ENCODE measurements at regions not wholly inside any gene's neighbourhood (a gene's known extent, or its start where the extent isn't known, plus 50 kb on each side); places are given as distances from the start of the nearest gene placed in this dataset.

- intact Hi-C loops (cut with DNase I) = no loop called here
- Histone ChIP-seq H3K9me3 (no peaks in the 10 kb centered on the region), H3K36me3 (no peaks in the 10 kb centered on the region), H3K4me1 (no peaks in the 10 kb centered on the region), H3K27ac (no peak overlapping the region), H3K4me3 (no peak overlapping the region), H3K27me3 (ENCODE audit: low read depth) (no peaks in the 10 kb centered on the region)
- DNase-seq = no peak
- no peak for ATAC-seq
- TF ChIP-seq CTCF (IDR thresholded peaks at IDR 0.05) = no peak
Observed at GRCh38 chr12:42683933-42684801, 94.6 kb upstream of the PRICKLE1 start.

- no peak overlapping the region for H3K4me3 ChIP-seq
- H3K36me3 ChIP-seq = no peaks in the 10 kb centered on the region
- TF ChIP-seq CTCF (IDR thresholded peaks at IDR 0.05) = no peak
- intact Hi-C loops (cut with DNase I) = no loop called here
- H3K4me1 ChIP-seq = no peaks in the 10 kb centered on the region
- no peaks in the 10 kb centered on the region for H3K9me3 ChIP-seq
- DNase-seq (no peak), ATAC-seq (no peak)
- H3K27me3 ChIP-seq (ENCODE audit: low read depth) = no peaks in the 10 kb centered on the region
- H3K27ac ChIP-seq = no peak overlapping the region
Observed at GRCh38 chr12:42683266-42683665, 93.7 kb upstream of the PRICKLE1 start.

- H3K27me3 ChIP-seq (ENCODE audit: low read depth) = no peaks in the 10 kb centered on the region
- no peak for TF ChIP-seq CTCF (IDR thresholded peaks at IDR 0.05)
- DNase-seq = no peak
- ATAC-seq = no peak
- no peak overlapping the region for H3K4me3 ChIP-seq
- H3K27ac ChIP-seq = no peak overlapping the region
- intact Hi-C loops (cut with DNase I) = no loop called here
- H3K9me3 ChIP-seq = no peaks in the 10 kb centered on the region
- no peaks in the 10 kb centered on the region for H3K36me3 ChIP-seq
- H3K4me1 ChIP-seq = no peaks in the 10 kb centered on the region
Observed at GRCh38 chr12:42679466-42679865, 89.9 kb upstream of the PRICKLE1 start.

- ATAC-seq (no peak), DNase-seq (no peak)
- intact Hi-C loops (cut with DNase I) = no loop called here
- H3K4me3 ChIP-seq = no peak overlapping the region
- no peaks in the 10 kb centered on the region for H3K4me1 ChIP-seq
- no peak for TF ChIP-seq CTCF (IDR thresholded peaks at IDR 0.05)
- no peak overlapping the region for H3K27ac ChIP-seq
- H3K9me3 ChIP-seq = no peaks in the 10 kb centered on the region
- no peaks in the 10 kb centered on the region for H3K27me3 ChIP-seq (ENCODE audit: low read depth)
- no peaks in the 10 kb centered on the region for H3K36me3 ChIP-seq
Observed at GRCh38 chr12:42677461-42677860, 87.9 kb upstream of the PRICKLE1 start.

GRCh38 chr12:42673535-42673934 is 84.0 kb upstream of the PRICKLE1 start:
- Histone ChIP-seq H3K4me1 (no peaks in the 10 kb centered on the region), H3K27me3 (ENCODE audit: low read depth) (no peaks in the 10 kb centered on the region), H3K9me3 (no peaks in the 10 kb centered on the region), H3K36me3 (no peaks in the 10 kb centered on the region), H3K4me3 (no peak overlapping the region), H3K27ac (no peak overlapping the region)
- ATAC-seq = no peak
- TF ChIP-seq CTCF (IDR thresholded peaks at IDR 0.05) = no peak
- intact Hi-C loops (cut with DNase I) = no loop called here
- DNase-seq = no peak

Data from lower lobe of right lung (tissue), 2 donors.